ENCODE measurements at regions not wholly inside any gene's neighbourhood (a gene's known extent, or its start where the extent isn't known, plus 50 kb on each side); places are given as distances from the start of the nearest gene placed in this dataset.

GRCh38 chr17:68101075-68101986, 65.8 kb downstream of the KPNA2 start:
- peaks cover 4% of the 10 kb centered on the region for H3K4me1 ChIP-seq (ENCODE audit: control insufficient read depth, insufficient read depth, low read length)
- peak overlapping the region; percentile 46 for H3K27ac ChIP-seq (ENCODE audit: insufficient read depth, low read length)
- TF ChIP-seq RFX5 (IDR thresholded peaks at IDR 0.05; ENCODE audit: low read depth, low read length) (no peak), MAZ (IDR thresholded peaks at IDR 0.05; ENCODE audit: borderline replicate concordance, low read depth, low read length) (peak; percentile 84; the same call in 1 of the 2 replicates), RAD21 (IDR thresholded peaks at IDR 0.05; ENCODE audit: low read length) (no peak; the same call in 1 of the 2 replicates), SMC3 (IDR thresholded peaks at IDR 0.05; ENCODE audit: low read depth, low read length) (no peak), CTCF (conservative IDR thresholded peaks at IDR 0.05; ENCODE audit: low read depth, low read length) (no peak), POLR2A (IDR thresholded peaks at IDR 0.05; ENCODE audit: low read depth, low read length) (peak; percentile 76), BHLHE40 (IDR thresholded peaks at IDR 0.05; ENCODE audit: low read depth, low read length) (peak; percentile 96), CEBPB (IDR thresholded peaks at IDR 0.05; ENCODE audit: low read depth, low read length) (no peak), CHD1 (IDR thresholded peaks at IDR 0.05; ENCODE audit: low read depth, low read length) (no peak), MXI1 (IDR thresholded peaks at IDR 0.05; ENCODE audit: borderline replicate concordance, low read depth, low read length) (no peak; the same call in 1 of the 2 replicates), NFE2L2 (IDR thresholded peaks at IDR 0.05; ENCODE audit: low read depth, low read length) (no peak), FOS (IDR thresholded peaks at IDR 0.05; ENCODE audit: low read depth, low read length) (no peak), MAFK (IDR thresholded peaks at IDR 0.05; ENCODE audit: low read depth, low read length) (no peak), USF2 (IDR thresholded peaks at IDR 0.05; ENCODE audit: low read depth, low read length) (peak; percentile 85)

More at GRCh38 chr17:68101075-68101986, 65.8 kb downstream of the KPNA2 start:
- H2BK15ac ChIP-seq (ENCODE audit: low read depth, low read length), result no peak overlapping the region; the same call in 2 of the 3 replicates
- peak overlapping the region; percentile 95 for H3K4me3 ChIP-seq (ENCODE audit: insufficient read depth, low read depth, low read length)
- peak; percentile 93 for DNase-seq
- H3K79me1 ChIP-seq (ENCODE audit: low read depth in 1 of 2, low read length in 2 of 2), result peaks cover 3 to 22% of the 10 kb centered on the region in 2 experiments; a peak in 3 of 4 replicates
- H2AFZ ChIP-seq (replicated peaks; ENCODE audit: low read length, poor library complexity), result peak overlapping the region; percentile 97
- H3K9me1 ChIP-seq (ENCODE audit: insufficient read depth, low read length), result no peaks in the 10 kb centered on the region; the same call in 1 of the 2 replicates
- peak overlapping the region; percentile 25 for H2BK5ac ChIP-seq (ENCODE audit: low read depth, low read length, poor library complexity, severe bottlenecking)
- no peaks in the 10 kb centered on the region for H3K27me3 ChIP-seq (ENCODE audit: control insufficient read depth, insufficient read depth, low read length)
- no peaks in the 10 kb centered on the region; the same call in 1 of the 2 replicates for H4K20me1 ChIP-seq (ENCODE audit: insufficient read depth, low read length)
- POLR2A ChIA-PET (ENCODE audit: unreplicated experiment), result no interaction called here
- H3K14ac ChIP-seq (replicated peaks; ENCODE audit: low read depth, low read length), result peak overlapping the region; percentile 96
- BruUV-seq (replicated peaks), result no TSS peak
- peak overlapping the region; percentile 97 for H2AK9ac ChIP-seq (replicated peaks; ENCODE audit: low read depth, low read length, poor library complexity)
- H3K4ac ChIP-seq (ENCODE audit: low read depth, low read length), result peak overlapping the region; percentile 83
- no peak overlapping the region for H2BK120ac ChIP-seq (ENCODE audit: low read depth, low read length)
- peak overlapping the region; percentile 91 for H3K4me2 ChIP-seq (ENCODE audit: low read depth, low read length)
- 9% methylated on average over 45 of the region's 88 CpGs; no CpG with 5 or more reads in 1 of the 2 experiments for WGBS, 2 experiments (ENCODE audit: extremely low coverage in 2 of 2, insufficient read length in 1 of 2)
- H3K9ac ChIP-seq (ENCODE audit: low read depth, low read length), result peak overlapping the region; percentile 79
- CTCF ChIA-PET, result no interaction called here
- dilution Hi-C loops (cut with HindIII; ENCODE audit: low sequenced_read_pairs, unreplicated experiment), result no loop called here
- H4K5ac ChIP-seq (ENCODE audit: low read depth, low read length), result peak overlapping the region; percentile 90
- in situ Hi-C loops (cut with MboI; ENCODE audit: low sequenced_read_pairs), result no loop called here
- 0 out of 2 replicates have a peak overlapping the region, but pooled peaks have one; percentile 34 for H3K56ac ChIP-seq (ENCODE audit: extremely low read depth, insufficient read depth, low read length)
- H4K91ac ChIP-seq (ENCODE audit: insufficient read depth, low read depth, low read length), result peak overlapping the region; percentile 83
- H3K23ac ChIP-seq (ENCODE audit: low read depth, low read length), result no peak overlapping the region
- no peaks in the 10 kb centered on the region for H3K36me3 ChIP-seq (ENCODE audit: control insufficient read depth, insufficient read depth, low read length)
- H2AK5ac ChIP-seq (ENCODE audit: low read depth, low read length), result no peak overlapping the region; the same call in 1 of the 2 replicates
- H4K8ac ChIP-seq (ENCODE audit: low read depth in 2 of 2, low read length in 2 of 2), result peak overlapping the region; percentile 76 to 91
- peak; percentile 99 for ATAC-seq (ENCODE audit: low read depth)
- intact Hi-C loops (cut with micrococcal nuclease), result no loop called here
- peak overlapping the region; percentile 38; the same call in 1 of the 2 replicates for H3K18ac ChIP-seq (ENCODE audit: low read depth, low read length)
- H3K9me3 ChIP-seq (ENCODE audit: control insufficient read depth, insufficient read depth, low read length), result no peaks in the 10 kb centered on the region
- no peak overlapping the region for H2BK20ac ChIP-seq (ENCODE audit: low read depth, low read length)

Data from IMR-90 (cell line).